ENCODE measurements at regions not wholly inside any gene's neighbourhood (a gene's known extent, or its start where the extent isn't known, plus 50 kb on each side); places are given as distances from the start of the nearest gene placed in this dataset.

- Mint-ChIP-seq H3K27me3 (ENCODE audit: low read depth) (no peaks in the 10 kb centered on the region), H3K27ac (no peak overlapping the region), H3K4me3 (no peak overlapping the region), H3K4me1 (peaks cover 10% of the 10 kb centered on the region), H3K36me3 (no peaks in the 10 kb centered on the region), H3K9me3 (no peaks in the 10 kb centered on the region)
- no peak for TF ChIP-seq CTCF (IDR thresholded peaks at IDR 0.05; ENCODE audit: unreplicated experiment)
- DNase-seq (ENCODE audit: low spot score in 2 of 2, unreplicated experiment in 2 of 2) = no peak
These were observed 476.8 kb downstream of the LRRC70 start for GRCh38 chr5:63055421-63055820.

- H3K27ac Mint-ChIP-seq = no peak overlapping the region
- no peak overlapping the region for H3K4me3 Mint-ChIP-seq
- H3K4me1 Mint-ChIP-seq = peaks cover 10% of the 10 kb centered on the region
- H3K27me3 Mint-ChIP-seq (ENCODE audit: low read depth) = no peaks in the 10 kb centered on the region
- no peaks in the 10 kb centered on the region for H3K9me3 Mint-ChIP-seq
- no peak for TF ChIP-seq CTCF (IDR thresholded peaks at IDR 0.05; ENCODE audit: unreplicated experiment)
- no peaks in the 10 kb centered on the region for H3K36me3 Mint-ChIP-seq
- DNase-seq (ENCODE audit: low spot score in 2 of 2, unreplicated experiment in 2 of 2) = no peak
These were observed 474.5 kb downstream of the LRRC70 start for GRCh38 chr5:63053019-63053638.

- H3K4me3 Mint-ChIP-seq = no peak overlapping the region
- no peak for TF ChIP-seq CTCF (IDR thresholded peaks at IDR 0.05; ENCODE audit: unreplicated experiment)
- no peaks in the 10 kb centered on the region for H3K9me3 Mint-ChIP-seq
- no peak overlapping the region for H3K27ac Mint-ChIP-seq
- H3K4me1 Mint-ChIP-seq = peaks cover 10% of the 10 kb centered on the region
- H3K27me3 Mint-ChIP-seq (ENCODE audit: low read depth) = no peaks in the 10 kb centered on the region
- no peaks in the 10 kb centered on the region for H3K36me3 Mint-ChIP-seq
- no peak for DNase-seq (ENCODE audit: low spot score in 2 of 2, unreplicated experiment in 2 of 2)
These were observed 472.3 kb downstream of the LRRC70 start for GRCh38 chr5:63050916-63051315.

GRCh38 chr5:63049935-63050334 lies 471.3 kb downstream of the LRRC70 start:
- H3K9me3 Mint-ChIP-seq = no peaks in the 10 kb centered on the region
- no peak overlapping the region for H3K4me3 Mint-ChIP-seq
- H3K27me3 Mint-ChIP-seq (ENCODE audit: low read depth) = no peaks in the 10 kb centered on the region
- peaks cover 4% of the 10 kb centered on the region for H3K4me1 Mint-ChIP-seq
- H3K36me3 Mint-ChIP-seq = no peaks in the 10 kb centered on the region
- H3K27ac Mint-ChIP-seq = no peak overlapping the region
- no peak for TF ChIP-seq CTCF (IDR thresholded peaks at IDR 0.05; ENCODE audit: unreplicated experiment)
- no peak for DNase-seq (ENCODE audit: low spot score in 2 of 2, unreplicated experiment in 2 of 2)

- no peak for DNase-seq (ENCODE audit: low spot score in 2 of 2, unreplicated experiment in 2 of 2)
- Mint-ChIP-seq H3K36me3 (no peaks in the 10 kb centered on the region), H3K4me1 (peaks cover 2% of the 10 kb centered on the region), H3K27ac (no peak overlapping the region), H3K9me3 (no peaks in the 10 kb centered on the region), H3K27me3 (ENCODE audit: low read depth) (no peaks in the 10 kb centered on the region), H3K4me3 (no peak overlapping the region)
- no peak for TF ChIP-seq CTCF (IDR thresholded peaks at IDR 0.05; ENCODE audit: unreplicated experiment)
These were observed 465.2 kb downstream of the LRRC70 start for GRCh38 chr5:63043792-63044191.

- Mint-ChIP-seq H3K36me3 (peaks cover 14% of the 10 kb centered on the region), H3K27ac (no peak overlapping the region), H3K9me3 (peaks cover 67% of the 10 kb centered on the region), H3K4me1 (no peaks in the 10 kb centered on the region), H3K4me3 (no peak overlapping the region), H3K27me3 (ENCODE audit: low read depth) (no peaks in the 10 kb centered on the region)
- TF ChIP-seq CTCF (IDR thresholded peaks at IDR 0.05; ENCODE audit: unreplicated experiment) = no peak
- no peak for DNase-seq (ENCODE audit: low spot score in 2 of 2, unreplicated experiment in 2 of 2)
These were observed 453.7 kb downstream of the LRRC70 start for GRCh38 chr5:63032343-63032742.
